ENCODE measurements at regions not wholly inside any gene's neighbourhood (a gene's known extent, or its start where the extent isn't known, plus 50 kb on each side); places are given as distances from the start of the nearest gene placed in this dataset.

GRCh38 chr11:38672445-38672844 lies 2074.4 kb upstream of the RAG2 start:
- in situ Hi-C loops (cut with MboI): no loop called here
- SMC1A ChIA-PET (ENCODE audit: uncharacterized antibody, unreplicated experiment): no interaction called here
- no peak for FAIRE-seq

GRCh38 chr11:38667359-38667758 lies 2069.3 kb upstream of the RAG2 start:
- Histone ChIP-seq H3K9ac (ENCODE audit: control insufficient read depth, insufficient read depth, low read length) (no peak overlapping the region), H3K27ac (ENCODE audit: control insufficient read depth, insufficient read depth) (no peak overlapping the region), H3K79me2 (ENCODE audit: control insufficient read depth, insufficient read depth, low read length) (no peaks in the 10 kb centered on the region), H3K36me3 (ENCODE audit: control insufficient read depth in 2 of 2, insufficient read depth in 2 of 2, low read length in 1 of 2) (no peaks in the 10 kb centered on the region), H2AFZ (ENCODE audit: control insufficient read depth, low read depth, low read length) (no peak overlapping the region), H3K4me3 (no peak overlapping the region), H4K20me1 (ENCODE audit: control insufficient read depth, insufficient read depth) (no peaks in the 10 kb centered on the region), H3K4me2 (ENCODE audit: control insufficient read depth, insufficient read depth) (no peak overlapping the region), H3K9me3 (replicated peaks; ENCODE audit: control insufficient read depth, insufficient read depth, low read length) (no peaks in the 10 kb centered on the region), H3K4me1 (ENCODE audit: control insufficient read depth, insufficient read depth, low read length) (no peaks in the 10 kb centered on the region), H3K27me3 (replicated peaks in 1 of 2; ENCODE audit: control insufficient read depth in 2 of 2, insufficient read depth in 2 of 2, low read length in 1 of 2) (no peaks in the 10 kb centered on the region)
- DNase-seq (ENCODE audit: low read depth, low spot score) (no peak), FAIRE-seq (no peak), ATAC-seq (no peak)
- intact Hi-C loops (cut with micrococcal nuclease; ENCODE audit: unreplicated experiment) (no loop called here), in situ Hi-C loops (cut with MboI) (no loop called here)
- TF ChIP-seq TAF1 (IDR thresholded peaks at IDR 0.05; ENCODE audit: borderline replicate concordance, low read depth, low read length) (no peak), ZBED1 (IDR thresholded peaks at IDR 0.05; ENCODE audit: borderline replicate concordance) (no peak), PAX8 (IDR thresholded peaks at IDR 0.05) (no peak), POLR2A (IDR thresholded peaks at IDR 0.05; ENCODE audit: low read depth, low read length) (no peak), MYC (IDR thresholded peaks at IDR 0.05; ENCODE audit: insufficient read depth, insufficient read length, insufficient replicate concordance, low read length, severe bottlenecking) (no peak), NBN (IDR thresholded peaks at IDR 0.05) (no peak), HSF1 (IDR thresholded peaks at IDR 0.05; ENCODE audit: low read depth, low read length) (no peak), CBX3 (IDR thresholded peaks at IDR 0.05; ENCODE audit: borderline replicate concordance, low read depth) (no peak)
- 36% methylated on average over 10 of the region's 10 CpGs for WGBS (ENCODE audit: insufficient coverage, insufficient replicate concordance, low lambda C conversion rate, missing lambda C conversion rate)
- ChIA-PET POLR2A (no interaction called here), CTCF (no interaction called here), RAD21 (ENCODE audit: unreplicated experiment) (no interaction called here), SMC1A (ENCODE audit: uncharacterized antibody, unreplicated experiment) (no interaction called here)
- BruUV-seq (replicated peaks): no TSS peak

More at GRCh38 chr11:38672445-38672844, 2074.4 kb upstream of the RAG2 start:
- no peaks in the 10 kb centered on the region for H3K36me3 ChIP-seq (ENCODE audit: control insufficient read depth in 2 of 2, insufficient read depth in 2 of 2, low read length in 1 of 2)
- H2AFZ ChIP-seq (ENCODE audit: control insufficient read depth, low read depth, low read length): no peak overlapping the region
- no peak overlapping the region for H3K4me3 ChIP-seq
- ChIA-PET CTCF (no interaction called here), RAD21 (ENCODE audit: unreplicated experiment) (no interaction called here), POLR2A (no interaction called here)
- H3K9me3 ChIP-seq (replicated peaks; ENCODE audit: control insufficient read depth, insufficient read depth, low read length): no peaks in the 10 kb centered on the region
- no peak overlapping the region for H3K4me2 ChIP-seq (ENCODE audit: control insufficient read depth, insufficient read depth)
- H3K27me3 ChIP-seq (replicated peaks in 1 of 2; ENCODE audit: control insufficient read depth in 2 of 2, insufficient read depth in 2 of 2, low read length in 1 of 2): no peaks in the 10 kb centered on the region
- H3K27ac ChIP-seq (ENCODE audit: control insufficient read depth, insufficient read depth): no peak overlapping the region
- no peaks in the 10 kb centered on the region for H4K20me1 ChIP-seq (ENCODE audit: control insufficient read depth, insufficient read depth)
- no peak for DNase-seq (ENCODE audit: low read depth, low spot score)
- no peaks in the 10 kb centered on the region for H3K79me2 ChIP-seq (ENCODE audit: control insufficient read depth, insufficient read depth, low read length)
- no peak for ATAC-seq
- no peak overlapping the region for H3K9ac ChIP-seq (ENCODE audit: control insufficient read depth, insufficient read depth, low read length)
- no TSS peak for BruUV-seq (replicated peaks)
- TF ChIP-seq SIX5 (IDR thresholded peaks at IDR 0.05; ENCODE audit: low read depth, low read length, severe bottlenecking): no peak
- H3K4me1 ChIP-seq (ENCODE audit: control insufficient read depth, insufficient read depth, low read length): no peaks in the 10 kb centered on the region
- intact Hi-C loops (cut with micrococcal nuclease; ENCODE audit: unreplicated experiment): no loop called here

All from GM12878 (cell line).